ENCODE measurements at regions not wholly inside any gene's neighbourhood (a gene's known extent, or its start where the extent isn't known, plus 50 kb on each side); places are given as distances from the start of the nearest gene placed in this dataset.
"Not testable (repeated sequence)": the region's sequence is repeated elsewhere in the genome, so short reads cannot be mapped to it uniquely, and the experiment has no call there.

GRCh38 chr9:135295551-135296300 lies 183.9 kb upstream of the PPP1R26 start:
- no peak for DNase-seq (ENCODE audit: low read depth in 2 of 2)

GRCh38 chr9:135296735-135297455 lies 182.7 kb upstream of the PPP1R26 start:
- DNase-seq (ENCODE audit: low read depth in 2 of 2): no peak

GRCh38 chr9:135297456-135298075 lies 182.0 kb upstream of the PPP1R26 start:
- DNase-seq (ENCODE audit: low read depth in 2 of 2): no peak

GRCh38 chr9:135299239-135299590 lies 180.4 kb upstream of the PPP1R26 start:
- DNase-seq (ENCODE audit: low read depth in 2 of 2): no peak

GRCh38 chr9:135299651-135300345 lies 179.8 kb upstream of the PPP1R26 start:
- no peak for DNase-seq (ENCODE audit: low read depth in 2 of 2)

GRCh38 chr9:135300346-135301141 lies 179.0 kb upstream of the PPP1R26 start:
- no peak for DNase-seq (ENCODE audit: low read depth in 2 of 2)

- DNase-seq (ENCODE audit: low read depth in 2 of 2): no peak
These were observed 178.0 kb upstream of the PPP1R26 start for GRCh38 chr9:135301271-135302263.

GRCh38 chr9:135302329-135303279 lies 177.0 kb upstream of the PPP1R26 start:
- DNase-seq (ENCODE audit: low read depth in 2 of 2): no peak

GRCh38 chr9:135303280-135303647 lies 176.3 kb upstream of the PPP1R26 start:
- DNase-seq (ENCODE audit: low read depth in 2 of 2): no peak

GRCh38 chr9:135303865-135304499 lies 175.6 kb upstream of the PPP1R26 start:
- no peak for DNase-seq (ENCODE audit: low read depth in 2 of 2)

GRCh38 chr9:135304886-135305285 lies 174.7 kb upstream of the PPP1R26 start:
- no peak for DNase-seq (ENCODE audit: low read depth in 2 of 2)

- no peak for DNase-seq (ENCODE audit: low read depth in 2 of 2)
These were observed 173.9 kb upstream of the PPP1R26 start for GRCh38 chr9:135305546-135306180.

- no peak for DNase-seq (ENCODE audit: low read depth in 2 of 2)
These were observed 172.9 kb upstream of the PPP1R26 start for GRCh38 chr9:135306699-135307098.

- no peak for DNase-seq (ENCODE audit: low read depth in 2 of 2)
These were observed 172.3 kb upstream of the PPP1R26 start for GRCh38 chr9:135307300-135307699.

GRCh38 chr9:135307919-135308318 lies 171.7 kb upstream of the PPP1R26 start:
- DNase-seq (ENCODE audit: low read depth in 2 of 2): not testable (repeated sequence)

GRCh38 chr9:135308821-135309762 lies 170.5 kb upstream of the PPP1R26 start:
- no peak for DNase-seq (ENCODE audit: low read depth in 2 of 2)

GRCh38 chr9:135309763-135310125 lies 169.8 kb upstream of the PPP1R26 start:
- no peak for DNase-seq (ENCODE audit: low read depth in 2 of 2)

Measured in activated CD4-positive, alpha-beta T cell treated with anti-CD3 and anti-CD28 coated beads for 24 hours (primary cell).